KBM-7 (cell line): ENCODE measurements at regions not wholly inside any gene's neighbourhood (a gene's known extent, or its start where the extent isn't known, plus 50 kb on each side); places are given as distances from the start of the nearest gene placed in this dataset.
A peak's percentile ranks its signal among the peaks of the same experiment; 100 is the strongest.

Source experiments
- DNase-seq: peaks from one replicate; pipeline ENCODE4 v3.0.0-alpha.2; 2015
- in situ Hi-C: fragments of 300-500 bp; cut with MboI; formaldehyde crosslinking; loops from 2 replicates; pipeline ENCODE4 v1.14.3; 2020; ENCODE audit warnings: low sequenced_read_pairs, low pct_unique_long_range_greater_than_20kb, mixed read lengths

DNA sequence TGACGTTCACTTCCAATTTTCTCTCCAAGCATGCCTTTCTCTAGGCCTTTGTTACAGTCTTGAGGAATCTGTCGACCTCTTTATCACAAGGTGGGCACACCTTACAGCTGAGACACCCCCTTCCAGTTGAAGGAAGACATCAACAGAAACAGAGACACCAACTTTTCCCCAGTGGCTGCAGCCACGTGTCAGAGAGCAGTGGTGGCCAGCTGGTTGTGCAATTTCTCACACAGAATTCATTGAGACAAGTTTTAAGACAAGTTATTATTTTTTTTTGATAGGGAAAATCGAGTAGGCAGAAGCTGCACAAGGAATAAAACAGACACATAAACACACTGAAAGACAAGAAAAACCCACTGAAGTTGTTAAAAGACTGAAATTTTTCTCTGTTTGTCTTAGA, 436.7 kb upstream of the MDFIC2 start:
- DNase-seq: no peak
- in situ Hi-C loops: no loop called here

DNA sequence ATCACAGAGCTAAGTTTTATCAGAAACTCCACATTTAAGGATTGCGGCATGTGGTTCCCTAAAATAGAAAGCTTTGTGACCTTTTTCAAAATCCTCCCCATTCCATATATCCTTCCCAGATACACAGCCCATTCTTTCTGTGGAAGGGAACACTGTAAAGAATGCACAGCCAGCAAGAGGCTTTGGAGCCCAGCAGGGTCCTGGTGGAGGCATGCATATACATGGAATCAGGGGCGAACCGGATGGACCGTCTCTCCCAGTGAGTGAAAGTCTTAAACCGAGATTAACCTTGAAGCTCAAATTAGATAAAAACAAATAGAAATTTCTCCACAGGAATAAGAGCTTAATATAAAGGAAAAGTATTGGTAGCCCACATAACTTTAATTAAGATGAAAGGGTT, 436.2 kb upstream of the MDFIC2 start:
- in situ Hi-C loops: no loop called here

GRCh38 chr3:70747847-70748246, 435.4 kb upstream of the MDFIC2 start:
- no peak for DNase-seq
- in situ Hi-C loops: no loop called here

More for the DNA sequence above, 436.2 kb upstream of the MDFIC2 start:
- no peak for DNase-seq

GRCh38 chr3:70744536-70744935, 432.1 kb upstream of the MDFIC2 start:
- in situ Hi-C loops: no loop called here
- DNase-seq: no peak

- in situ Hi-C loops: no loop called here
- DNase-seq: no peak
These were observed 431.3 kb upstream of the MDFIC2 start for GRCh38 chr3:70743754-70744153.

DNA sequence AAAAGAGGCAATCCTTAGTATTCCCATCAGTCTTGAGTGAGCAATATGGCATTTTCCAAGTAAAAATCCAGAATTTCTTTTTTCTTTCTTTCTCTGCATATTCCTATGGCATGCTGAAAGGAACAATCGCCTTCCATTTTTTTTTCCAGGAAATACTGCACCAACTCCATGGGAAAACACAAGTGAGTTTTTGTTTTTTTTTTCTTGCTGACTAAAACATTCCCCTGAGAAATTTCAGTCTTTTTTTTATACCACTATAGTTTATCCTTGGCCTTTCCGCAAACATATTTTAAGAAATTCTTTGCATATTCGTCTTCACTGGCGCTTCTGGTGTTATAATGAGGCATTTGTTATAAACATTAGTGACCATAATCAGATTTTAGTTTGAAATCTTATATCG, 429.6 kb upstream of the MDFIC2 start:
- no peak for DNase-seq
- in situ Hi-C loops: no loop called here

DNA sequence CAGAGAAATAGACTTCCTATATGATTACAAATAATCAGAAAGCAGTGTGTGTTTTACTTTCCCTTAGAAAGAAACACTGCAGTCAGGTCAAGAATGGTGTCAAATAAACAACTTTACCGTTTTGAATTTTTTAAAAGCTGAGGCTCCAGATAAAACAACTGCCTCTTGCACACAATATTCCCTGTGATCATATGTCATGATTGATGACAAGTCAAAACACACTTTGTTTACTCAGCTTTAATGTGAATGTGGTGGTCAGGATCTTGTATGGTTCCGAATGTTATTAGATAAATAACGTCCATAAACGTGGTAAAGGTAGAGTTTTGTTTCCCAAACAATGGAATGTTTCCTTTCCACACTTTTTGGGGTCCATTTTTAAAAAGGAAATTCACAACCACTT, 428.4 kb upstream of the MDFIC2 start:
- no peak for DNase-seq
- in situ Hi-C loops: no loop called here

- in situ Hi-C loops: no loop called here
- no peak for DNase-seq
These were observed 427.6 kb upstream of the MDFIC2 start for GRCh38 chr3:70740071-70740470.

DNA sequence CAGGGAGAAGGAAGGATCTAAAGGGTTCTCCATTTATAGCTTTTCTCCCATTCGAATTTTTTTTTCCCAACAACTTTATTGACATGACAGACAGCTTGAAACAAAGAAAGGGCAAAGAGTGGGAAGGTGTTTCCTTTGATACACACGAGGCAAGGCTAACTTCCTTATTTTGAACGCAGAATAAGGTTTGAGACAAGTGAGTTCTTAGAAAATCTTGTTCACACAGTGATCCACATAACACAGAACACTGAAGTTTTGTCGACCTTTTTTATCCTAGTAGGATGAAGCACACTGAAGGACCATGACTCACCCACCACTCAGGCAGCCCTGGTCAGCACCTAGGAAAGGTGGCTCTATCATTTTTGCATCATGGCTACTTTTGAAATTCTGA, 425.8 kb upstream of the MDFIC2 start:
- DNase-seq: peak; percentile 55
- in situ Hi-C loops: no loop called here

GRCh38 chr3:70737666-70738290, 425.3 kb upstream of the MDFIC2 start:
- in situ Hi-C loops: no loop called here
- DNase-seq: peak; percentile 3

GRCh38 chr3:70736009-70736408, 423.6 kb upstream of the MDFIC2 start:
- DNase-seq: no peak
- in situ Hi-C loops: no loop called here

GRCh38 chr3:70734756-70735155, 422.3 kb upstream of the MDFIC2 start:
- DNase-seq: no peak
- in situ Hi-C loops: no loop called here

DNA sequence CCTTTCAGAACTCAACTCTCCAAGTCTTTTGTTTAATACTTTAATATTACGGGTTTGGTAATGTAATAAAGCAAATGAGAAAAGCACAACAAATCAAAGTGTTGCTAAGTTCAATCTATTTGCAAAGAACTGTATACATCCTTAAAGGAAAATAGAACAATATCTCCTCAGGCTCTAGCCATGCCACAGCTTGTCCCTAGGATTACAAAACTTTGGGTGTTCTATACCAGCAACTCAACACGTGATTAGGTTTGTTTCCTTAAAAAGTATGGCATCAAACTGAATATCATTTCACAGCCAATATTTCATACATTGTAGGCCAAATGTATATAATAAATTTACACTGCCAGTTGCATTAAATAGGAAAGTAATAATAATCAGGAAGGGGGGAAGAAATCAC, 418.6 kb upstream of the MDFIC2 start:
- DNase-seq: no peak
- in situ Hi-C loops: no loop called here

DNA sequence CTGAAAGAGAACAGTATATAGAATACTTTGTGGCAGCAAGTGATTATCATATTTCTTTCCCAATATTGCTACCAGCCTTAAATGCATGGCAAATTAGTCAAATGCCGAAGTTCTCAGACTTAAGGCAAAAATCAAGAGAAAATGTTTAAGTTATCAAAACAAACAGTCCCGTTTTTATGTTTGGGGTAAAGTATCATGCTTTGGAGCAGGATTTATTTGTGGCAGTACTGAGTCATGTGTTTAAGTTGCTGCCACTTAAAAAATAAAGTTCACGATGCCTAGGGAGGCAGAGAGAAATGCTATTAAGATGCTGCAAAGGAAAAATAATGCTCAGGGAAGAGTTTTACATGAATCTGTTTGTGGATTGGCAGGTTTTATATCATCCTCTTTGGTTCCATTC, 417.4 kb upstream of the MDFIC2 start:
- in situ Hi-C loops: no loop called here
- no peak for DNase-seq

DNA sequence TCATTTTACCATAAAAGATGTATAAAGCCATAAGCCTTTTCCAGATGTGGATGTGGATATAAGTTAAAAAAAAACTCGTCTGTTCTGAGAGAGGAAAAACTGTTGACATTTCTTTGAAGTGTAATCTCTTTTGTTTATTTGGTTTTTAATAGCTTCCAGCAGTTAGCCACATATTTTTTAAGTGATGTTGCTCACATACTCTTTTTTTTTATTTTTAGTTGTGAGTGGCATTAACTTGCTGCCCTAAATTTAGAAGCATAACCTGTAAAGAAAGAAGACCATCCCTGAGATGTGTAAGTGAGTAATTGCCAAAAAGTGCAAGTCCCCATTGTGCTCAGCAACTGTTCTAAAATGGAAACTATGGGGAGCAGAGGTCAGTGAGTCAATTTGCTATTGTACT, 415.9 kb upstream of the MDFIC2 start:
- in situ Hi-C loops: no loop called here

GRCh38 chr3:70726961-70727360, 414.5 kb upstream of the MDFIC2 start:
- no peak for DNase-seq
- in situ Hi-C loops: no loop called here

More for the DNA sequence above, 415.9 kb upstream of the MDFIC2 start:
- no peak for DNase-seq

- in situ Hi-C loops: no loop called here
- no peak for DNase-seq
These were observed 413.9 kb upstream of the MDFIC2 start for GRCh38 chr3:70726096-70726938.

- no peak for DNase-seq
- in situ Hi-C loops: no loop called here
These were observed 409.6 kb upstream of the MDFIC2 start for GRCh38 chr3:70722018-70722417.

GRCh38 chr3:70716832-70717231, 404.4 kb upstream of the MDFIC2 start:
- in situ Hi-C loops: no loop called here
- peak; percentile 9 for DNase-seq

DNA sequence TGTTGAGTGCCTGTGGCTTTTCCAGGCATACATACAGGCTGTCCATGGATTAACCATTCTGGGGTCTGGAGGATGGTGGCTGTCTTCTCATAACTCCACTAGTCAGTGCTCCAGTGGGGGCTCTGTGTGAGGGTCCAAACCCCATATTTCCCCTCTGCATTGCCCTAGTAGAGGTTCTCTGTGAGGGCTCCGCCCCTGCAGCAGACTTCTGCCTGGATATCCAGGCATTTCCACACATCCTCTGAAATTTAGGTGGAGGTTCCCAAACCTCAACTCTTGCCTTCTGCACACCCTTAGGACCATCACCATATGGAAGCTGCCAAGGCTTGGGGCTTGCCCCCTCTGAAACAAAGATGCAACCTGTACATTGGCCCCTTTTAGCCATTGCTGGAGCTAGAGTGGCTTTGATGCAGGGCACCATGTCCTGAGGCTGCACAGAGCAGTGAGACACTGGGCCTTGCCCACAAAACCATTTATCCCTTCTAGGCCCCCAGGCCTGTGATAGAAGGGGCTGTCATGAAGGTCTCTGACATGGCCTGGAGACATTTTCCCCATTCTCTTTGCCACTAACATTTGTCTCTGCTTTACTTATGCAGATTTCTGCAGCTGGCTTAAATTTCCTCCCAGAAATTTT, 400.1 kb upstream of the MDFIC2 start:
- no peak for DNase-seq
- in situ Hi-C loops: no loop called here
